Panc1 (cell line): ENCODE measurements at regions not wholly inside any gene's neighbourhood (a gene's known extent, or its start where the extent isn't known, plus 50 kb on each side); places are given as distances from the start of the nearest gene placed in this dataset.

Experiments
- ATAC-seq: fragments of 200-7000 bp; cut with Tn5 transposase; 2 replicates; pipeline ENCODE4 v1.9.1; 2020; ENCODE audit warnings: mild to moderate bottlenecking, moderate library complexity
- BruUV-seq: library from RNA; stranded (reverse); fragments of 400-500 nt; replicated peaks from 2 replicates; lab custom pipeline; 2021; lab: Mats Ljungman, UMichigan
- CTCF ChIA-PET: fragments of 300-600 bp; sonication (Branson Sonifier 250); formaldehyde crosslinking; loops from one replicate; lab custom pipeline; 2022; ENCODE audit warnings: antibody characterized with exemption; lab: Charles Lee
- POLR2A ChIA-PET: fragments of 300-600 bp; sonication (Branson Sonifier 250); formaldehyde crosslinking; loops from one replicate; lab custom pipeline; 2022; ENCODE audit warnings: antibody characterized with exemption; lab: Charles Lee
- DNase-seq: peaks from one replicate; pipeline ENCODE4 v3.0.0-alpha.2; 2010; ENCODE audit warnings: low read depth, low spot score
- H3K27ac ChIP-seq: 2 replicates; pipeline ENCODE4 v1.5.1; 2011; ENCODE audit warnings: mild to moderate bottlenecking, low read length, inconsistent platforms
- H3K27me3 ChIP-seq: fragments of 200-500 bp; sonication (Bioruptor generic); 2 replicates; pipeline ENCODE4 v1.6.0; 2014; ENCODE audit warnings: low read length, inconsistent platforms; ENCODE audit not compliant: control insufficient read depth, insufficient read depth
- H3K36me3 ChIP-seq: fragments of 200-500 bp; sonication (Bioruptor generic); 2 replicates; pipeline ENCODE4 v1.5.1; 2014; ENCODE audit warnings: inconsistent platforms, mild to moderate bottlenecking, low read length, moderate library complexity; ENCODE audit not compliant: control insufficient read depth, insufficient read depth
- H3K4me1 ChIP-seq: 2 replicates; pipeline ENCODE4 v1.5.1; 2011; ENCODE audit warnings: inconsistent platforms, mild to moderate bottlenecking, low read length, moderate library complexity; ENCODE audit not compliant: control insufficient read depth, insufficient read depth
- H3K4me3 ChIP-seq, 2 experiments: 2 replicates each; pipeline ENCODE4 v1.5.1; 2011 to 2012; ENCODE audit warnings: low read depth in 2 of 2, low read length in 2 of 2, mild to moderate bottlenecking in 2 of 2, inconsistent platforms in 1 of 2, moderate library complexity in 1 of 2
- H3K9me3 ChIP-seq: fragments of 200-500 bp; sonication (Bioruptor generic); 2 replicates; pipeline ENCODE4 v1.5.1; 2014; ENCODE audit warnings: low read depth, mild to moderate bottlenecking, inconsistent platforms, low read length, moderate library complexity; ENCODE audit not compliant: control insufficient read depth, insufficient read depth
- POLR2AphosphoS5 ChIP-seq: IDR thresholded peaks from 2 replicates; pipeline ENCODE4 v1.6.1; 2012; ENCODE audit warnings: mild to moderate bottlenecking, low read depth, low read length, moderate library complexity
- SIN3A ChIP-seq: IDR thresholded peaks from 2 replicates; pipeline ENCODE4 v1.6.1; 2012; ENCODE audit warnings: low read depth, mild to moderate bottlenecking, low read length, moderate library complexity, borderline replicate concordance; ENCODE audit not compliant: insufficient read depth
- TCF7L2 ChIP-seq: IDR thresholded peaks from 2 replicates; pipeline ENCODE4 v1.6.1; 2011; ENCODE audit warnings: mild to moderate bottlenecking, low read depth, low read length, inconsistent platforms
- in situ Hi-C: cut with HindIII; loops from 2 replicates; pipeline ENCODE4 v1.10.0; 2016; ENCODE audit warnings: low sequenced_read_pairs, low pct_unique_long_range_greater_than_20kb
- intact Hi-C: fragments of 100-400 bp; cut with micrococcal nuclease; formaldehyde crosslinking; loops from one replicate; pipeline ENCODE4 v1.10.0; 2022; ENCODE audit not compliant: unreplicated experiment
- TF ChIP-seq, protein P1 (sequence below), 2 experiments: IDR thresholded peaks; 2 replicates each; pipeline ENCODE4 v1.6.1; 2011 to 2012; ENCODE audit warnings: low read depth in 2 of 2, control low read depth in 1 of 2, low read length in 1 of 2, mild to moderate bottlenecking in 1 of 2, moderate library complexity in 1 of 2; ENCODE audit not compliant: insufficient read depth in 1 of 2
- TF ChIP-seq, protein P2 (sequence below): fragments of 450-650 bp; IDR thresholded peaks from 2 replicates; pipeline ENCODE4 v1.5.1; 2017; ENCODE audit warnings: mild to moderate bottlenecking

DNA sequence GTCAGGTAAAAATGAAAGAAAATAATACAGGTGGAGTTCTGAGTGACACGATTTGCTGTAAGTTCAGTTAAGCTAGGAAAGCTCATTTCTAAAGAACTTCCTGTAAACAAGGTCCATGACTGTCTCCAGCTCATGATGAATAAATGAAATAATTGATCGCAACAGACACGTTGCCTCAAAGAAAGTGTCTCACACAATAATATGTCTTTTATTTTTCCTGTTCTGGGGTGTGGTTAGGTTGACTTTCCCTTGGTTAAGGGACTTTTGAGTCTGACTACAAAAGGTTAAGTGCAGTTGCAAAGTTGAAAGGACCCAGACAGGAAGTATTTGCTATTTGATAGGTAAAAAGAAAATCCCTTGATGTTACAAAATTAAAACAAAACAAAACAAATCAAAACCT, 304.2 kb upstream of the PRDM1 start:
- ChIA-PET POLR2A (no interaction called here), CTCF (no interaction called here)
- Histone ChIP-seq H3K4me3 (no peak overlapping the region), H3K4me1 (no peaks in the 10 kb centered on the region), H3K27ac (no peak overlapping the region), H3K27me3 (no peaks in the 10 kb centered on the region), H3K36me3 (no peaks in the 10 kb centered on the region), H3K9me3 (no peaks in the 10 kb centered on the region)
- BruUV-seq = no TSS peak
- ATAC-seq (no peak), DNase-seq (no peak)
- TF ChIP-seq, protein P1, sequence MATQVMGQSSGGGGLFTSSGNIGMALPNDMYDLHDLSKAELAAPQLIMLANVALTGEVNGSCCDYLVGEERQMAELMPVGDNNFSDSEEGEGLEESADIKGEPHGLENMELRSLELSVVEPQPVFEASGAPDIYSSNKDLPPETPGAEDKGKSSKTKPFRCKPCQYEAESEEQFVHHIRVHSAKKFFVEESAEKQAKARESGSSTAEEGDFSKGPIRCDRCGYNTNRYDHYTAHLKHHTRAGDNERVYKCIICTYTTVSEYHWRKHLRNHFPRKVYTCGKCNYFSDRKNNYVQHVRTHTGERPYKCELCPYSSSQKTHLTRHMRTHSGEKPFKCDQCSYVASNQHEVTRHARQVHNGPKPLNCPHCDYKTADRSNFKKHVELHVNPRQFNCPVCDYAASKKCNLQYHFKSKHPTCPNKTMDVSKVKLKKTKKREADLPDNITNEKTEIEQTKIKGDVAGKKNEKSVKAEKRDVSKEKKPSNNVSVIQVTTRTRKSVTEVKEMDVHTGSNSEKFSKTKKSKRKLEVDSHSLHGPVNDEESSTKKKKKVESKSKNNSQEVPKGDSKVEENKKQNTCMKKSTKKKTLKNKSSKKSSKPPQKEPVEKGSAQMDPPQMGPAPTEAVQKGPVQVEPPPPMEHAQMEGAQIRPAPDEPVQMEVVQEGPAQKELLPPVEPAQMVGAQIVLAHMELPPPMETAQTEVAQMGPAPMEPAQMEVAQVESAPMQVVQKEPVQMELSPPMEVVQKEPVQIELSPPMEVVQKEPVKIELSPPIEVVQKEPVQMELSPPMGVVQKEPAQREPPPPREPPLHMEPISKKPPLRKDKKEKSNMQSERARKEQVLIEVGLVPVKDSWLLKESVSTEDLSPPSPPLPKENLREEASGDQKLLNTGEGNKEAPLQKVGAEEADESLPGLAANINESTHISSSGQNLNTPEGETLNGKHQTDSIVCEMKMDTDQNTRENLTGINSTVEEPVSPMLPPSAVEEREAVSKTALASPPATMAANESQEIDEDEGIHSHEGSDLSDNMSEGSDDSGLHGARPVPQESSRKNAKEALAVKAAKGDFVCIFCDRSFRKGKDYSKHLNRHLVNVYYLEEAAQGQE (IDR thresholded peaks at IDR 0.05; ENCODE audit: insufficient read depth in 1 of 2, low read depth in 2 of 2, low read length in 1 of 2) = no peak
- no peak for TF ChIP-seq TCF7L2
- TF ChIP-seq POLR2AphosphoS5 = no peak
- no peak for TF ChIP-seq SIN3A
- TF ChIP-seq, protein P2, sequence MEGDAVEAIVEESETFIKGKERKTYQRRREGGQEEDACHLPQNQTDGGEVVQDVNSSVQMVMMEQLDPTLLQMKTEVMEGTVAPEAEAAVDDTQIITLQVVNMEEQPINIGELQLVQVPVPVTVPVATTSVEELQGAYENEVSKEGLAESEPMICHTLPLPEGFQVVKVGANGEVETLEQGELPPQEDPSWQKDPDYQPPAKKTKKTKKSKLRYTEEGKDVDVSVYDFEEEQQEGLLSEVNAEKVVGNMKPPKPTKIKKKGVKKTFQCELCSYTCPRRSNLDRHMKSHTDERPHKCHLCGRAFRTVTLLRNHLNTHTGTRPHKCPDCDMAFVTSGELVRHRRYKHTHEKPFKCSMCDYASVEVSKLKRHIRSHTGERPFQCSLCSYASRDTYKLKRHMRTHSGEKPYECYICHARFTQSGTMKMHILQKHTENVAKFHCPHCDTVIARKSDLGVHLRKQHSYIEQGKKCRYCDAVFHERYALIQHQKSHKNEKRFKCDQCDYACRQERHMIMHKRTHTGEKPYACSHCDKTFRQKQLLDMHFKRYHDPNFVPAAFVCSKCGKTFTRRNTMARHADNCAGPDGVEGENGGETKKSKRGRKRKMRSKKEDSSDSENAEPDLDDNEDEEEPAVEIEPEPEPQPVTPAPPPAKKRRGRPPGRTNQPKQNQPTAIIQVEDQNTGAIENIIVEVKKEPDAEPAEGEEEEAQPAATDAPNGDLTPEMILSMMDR = no peak
- intact Hi-C loops = no loop called here
- in situ Hi-C loops = no loop called here

GRCh38 chr6:105781248-105781647, 304.9 kb upstream of the PRDM1 start:
- ChIA-PET CTCF (no interaction called here), POLR2A (no interaction called here)
- intact Hi-C loops = no loop called here
- no peaks in the 10 kb centered on the region for H3K36me3 ChIP-seq
- BruUV-seq = no TSS peak
- DNase-seq (no peak), ATAC-seq (no peak)
- no peaks in the 10 kb centered on the region for H3K27me3 ChIP-seq
- no peaks in the 10 kb centered on the region for H3K4me1 ChIP-seq
- H3K27ac ChIP-seq = no peak overlapping the region
- in situ Hi-C loops = no loop called here
- TF ChIP-seq SIN3A = no peak
- TF ChIP-seq POLR2AphosphoS5 = no peak
- TF ChIP-seq TCF7L2 = no peak
- TF ChIP-seq, protein P2 = no peak
- TF ChIP-seq, protein P1 (IDR thresholded peaks at IDR 0.05; ENCODE audit: insufficient read depth in 1 of 2, low read depth in 2 of 2, low read length in 1 of 2) = no peak
- H3K9me3 ChIP-seq = no peaks in the 10 kb centered on the region
- no peak overlapping the region for H3K4me3 ChIP-seq
